GM18909 (cell line): ENCODE measurements at regions not wholly inside any gene's neighbourhood (a gene's known extent, or its start where the extent isn't known, plus 50 kb on each side); places are given as distances from the start of the nearest gene placed in this dataset.

ENCODE experiments used
- ATAC-seq: cut with Tn5 transposase; IDR thresholded peaks from one replicate; pipeline ENCODE4 v1.9.1; 2021; ENCODE audit warnings: mild to moderate bottlenecking; ENCODE audit not compliant: unreplicated experiment, poor library complexity

- ATAC-seq, result no peak
These were observed 397.6 kb downstream of the ZNF521 start for GRCh38 chr18:24954341-24954740.

GRCh38 chr18:24958001-24958400 lies 394.0 kb downstream of the ZNF521 start:
- ATAC-seq, result no peak

GRCh38 chr18:24959051-24959476 lies 392.9 kb downstream of the ZNF521 start:
- ATAC-seq, result no peak

GRCh38 chr18:24964216-24964615 lies 387.8 kb downstream of the ZNF521 start:
- ATAC-seq, result peak; percentile 87

GRCh38 chr18:24968238-24968775 lies 383.7 kb downstream of the ZNF521 start:
- no peak for ATAC-seq

- no peak for ATAC-seq
These were observed 379.4 kb downstream of the ZNF521 start for GRCh38 chr18:24972577-24972976.

- ATAC-seq, result no peak
These were observed 377.5 kb downstream of the ZNF521 start for GRCh38 chr18:24974431-24974830.

GRCh38 chr18:24975496-24976372 lies 376.2 kb downstream of the ZNF521 start:
- no peak for ATAC-seq

GRCh38 chr18:24976502-24976901 lies 375.5 kb downstream of the ZNF521 start:
- ATAC-seq, result no peak

- no peak for ATAC-seq
These were observed 372.7 kb downstream of the ZNF521 start for GRCh38 chr18:24979235-24979634.

GRCh38 chr18:24982831-24983230 lies 369.1 kb downstream of the ZNF521 start:
- no peak for ATAC-seq

- no peak for ATAC-seq
These were observed 368.3 kb downstream of the ZNF521 start for GRCh38 chr18:24983566-24984139.

- no peak for ATAC-seq
These were observed 366.4 kb downstream of the ZNF521 start for GRCh38 chr18:24985586-24985985.

GRCh38 chr18:24986666-24987302 lies 365.2 kb downstream of the ZNF521 start:
- no peak for ATAC-seq

- no peak for ATAC-seq
These were observed 364.4 kb downstream of the ZNF521 start for GRCh38 chr18:24987303-24988252.

GRCh38 chr18:24988253-24988840 lies 363.6 kb downstream of the ZNF521 start:
- no peak for ATAC-seq

- no peak for ATAC-seq
These were observed 362.0 kb downstream of the ZNF521 start for GRCh38 chr18:24989760-24990593.

- no peak for ATAC-seq
These were observed 361.3 kb downstream of the ZNF521 start for GRCh38 chr18:24990671-24991134.
